ENCODE measurements at regions not wholly inside any gene's neighbourhood (a gene's known extent, or its start where the extent isn't known, plus 50 kb on each side); places are given as distances from the start of the nearest gene placed in this dataset.

GRCh38 chr2:38203446-38203810, 127.5 kb upstream of the CYP1B1 start:
- no peak for DNase-seq (ENCODE audit: low read depth)

GRCh38 chr2:38202713-38203445, 126.9 kb upstream of the CYP1B1 start:
- no peak for DNase-seq (ENCODE audit: low read depth)

DNA sequence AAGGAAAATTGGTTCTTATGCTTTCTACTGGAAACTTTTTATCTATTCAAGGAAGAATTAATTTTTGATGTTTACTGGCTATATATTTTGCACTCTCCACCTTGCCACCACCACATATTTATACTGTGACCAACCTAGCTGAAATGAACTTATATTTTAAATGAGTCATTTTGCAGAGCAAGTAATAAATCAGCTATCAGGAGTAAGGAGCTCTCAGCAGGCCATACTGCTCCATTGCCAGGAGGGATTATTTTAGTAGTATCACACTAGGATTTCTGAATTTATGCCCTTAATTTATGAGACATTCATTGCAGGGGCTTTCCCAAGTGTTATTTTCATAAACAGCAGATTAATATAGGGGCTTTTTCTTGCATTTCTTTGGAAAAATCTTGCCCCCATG, 125.8 kb upstream of the CYP1B1 start:
- peak; percentile 43 for DNase-seq (ENCODE audit: low read depth)

DNA sequence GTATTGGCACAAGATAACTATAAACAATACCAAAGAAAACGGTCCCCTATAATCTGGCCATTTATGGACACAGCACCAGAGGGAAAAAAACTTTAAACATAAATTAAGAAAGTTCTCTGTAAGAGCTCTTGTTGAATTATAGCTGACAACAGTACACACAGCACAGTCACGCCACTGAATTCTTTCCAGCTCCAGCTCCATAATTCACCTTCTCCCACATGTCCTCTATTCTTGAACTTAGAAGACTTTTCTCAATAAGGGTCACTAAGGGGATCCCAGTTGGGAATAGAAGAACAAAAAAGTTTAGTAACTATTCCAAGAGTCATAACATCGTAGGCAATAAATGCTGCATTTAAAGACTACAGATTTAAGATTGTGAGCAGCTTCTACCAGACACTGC, 124.6 kb upstream of the CYP1B1 start:
- DNase-seq (ENCODE audit: low read depth): no peak

GRCh38 chr2:38199127-38199526, 123.2 kb upstream of the CYP1B1 start:
- no peak for DNase-seq (ENCODE audit: low read depth)

GRCh38 chr2:38194751-38195150, 118.8 kb upstream of the CYP1B1 start:
- peak; percentile 73 for DNase-seq (ENCODE audit: low read depth)

GRCh38 chr2:38192976-38193375, 117.0 kb upstream of the CYP1B1 start:
- DNase-seq (ENCODE audit: low read depth): no peak

DNA sequence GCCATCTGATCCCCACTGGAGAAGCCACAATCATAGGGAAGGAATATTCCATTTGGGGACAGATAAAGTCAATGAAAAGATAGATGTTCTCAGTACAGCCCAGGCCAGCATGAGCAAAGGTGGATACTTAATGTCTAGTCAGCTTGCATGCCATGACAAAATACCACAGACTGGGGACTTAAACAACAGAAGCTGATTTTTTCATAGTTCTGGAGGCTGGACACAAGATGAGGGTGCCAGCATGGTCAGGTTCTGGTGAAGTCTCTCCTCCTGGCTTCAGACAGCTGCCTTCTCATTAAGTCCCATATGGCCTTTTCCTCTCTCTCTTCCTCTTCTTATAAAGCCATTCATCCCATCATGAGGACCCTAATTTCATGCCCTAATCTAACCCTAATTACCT, 116.1 kb upstream of the CYP1B1 start:
- no peak for DNase-seq (ENCODE audit: low read depth)

DNA sequence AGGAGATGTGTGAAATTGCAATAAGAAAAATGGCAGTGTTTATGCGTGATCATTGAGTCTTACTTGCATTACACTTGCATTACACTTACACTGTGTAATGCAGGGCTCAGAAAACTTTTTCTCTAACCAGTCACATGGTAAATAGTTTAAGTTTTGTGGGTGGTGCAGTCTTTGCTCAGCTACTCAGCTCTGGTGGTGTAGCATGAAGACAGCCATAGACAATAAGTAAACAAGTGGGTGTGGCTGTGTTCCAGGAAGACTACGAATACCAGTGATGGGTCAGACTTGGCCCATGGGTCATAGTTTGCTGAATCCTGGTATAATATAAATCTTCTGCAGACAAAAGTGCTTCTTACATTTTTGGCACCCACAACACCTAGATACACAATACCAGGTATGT, 115.6 kb upstream of the CYP1B1 start:
- DNase-seq (ENCODE audit: low read depth): no peak

- DNase-seq (ENCODE audit: low read depth): peak; percentile 83
Measured at GRCh38 chr2:38190542-38191218, 114.7 kb upstream of the CYP1B1 start.

- peak; percentile 78 for DNase-seq (ENCODE audit: low read depth)
Measured at GRCh38 chr2:38187541-38188011, 111.6 kb upstream of the CYP1B1 start.

GRCh38 chr2:38185012-38185491, 109.1 kb upstream of the CYP1B1 start:
- peak; percentile 69 for DNase-seq (ENCODE audit: low read depth)

DNA sequence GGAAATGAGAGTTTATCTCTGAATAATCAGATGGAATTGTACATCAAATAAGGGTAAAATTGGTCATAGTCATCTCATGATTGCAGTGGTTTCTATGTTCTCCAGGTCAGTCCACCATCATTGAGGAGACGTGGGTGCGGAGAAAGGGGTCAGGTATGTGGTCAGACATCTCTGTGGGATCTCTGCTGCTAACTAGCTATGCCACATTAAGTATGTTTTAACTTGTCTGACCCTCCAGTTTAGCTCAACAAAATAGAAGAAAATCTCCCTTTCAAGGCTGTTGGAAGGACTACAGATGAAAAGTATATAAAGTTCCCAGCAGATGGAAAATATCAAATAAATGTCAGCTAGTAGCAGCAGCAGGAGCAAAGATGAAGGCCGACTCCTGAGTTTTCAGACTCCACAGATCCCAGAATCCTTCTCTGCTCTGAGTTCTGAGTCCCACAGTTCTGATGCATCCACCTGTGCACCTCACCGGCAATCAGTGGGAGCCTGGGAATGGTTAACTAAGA, 106.6 kb upstream of the CYP1B1 start:
- DNase-seq (ENCODE audit: low read depth): no peak

GRCh38 chr2:38181806-38182491, 106.0 kb upstream of the CYP1B1 start:
- DNase-seq (ENCODE audit: low read depth): no peak

DNA sequence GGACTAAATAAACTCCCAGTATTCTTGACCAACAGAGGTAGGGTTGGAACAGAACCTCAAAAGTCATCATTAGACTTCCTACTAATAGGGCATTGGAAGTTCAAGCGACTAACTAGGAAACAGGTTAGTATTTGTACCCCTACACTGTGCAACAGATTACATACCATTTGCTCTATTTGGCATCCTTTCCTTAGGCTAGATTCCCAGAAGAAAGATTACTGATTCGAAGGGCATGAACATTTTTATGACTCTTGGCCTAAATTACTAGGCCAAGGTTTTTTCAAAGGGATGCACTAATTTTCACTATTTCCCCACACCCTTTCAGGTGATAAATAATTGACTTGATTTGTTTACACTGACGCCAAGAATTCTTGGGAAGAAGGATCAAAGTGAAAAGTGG, 104.8 kb upstream of the CYP1B1 start:
- no peak for DNase-seq (ENCODE audit: low read depth)

- DNase-seq (ENCODE audit: low read depth): peak; percentile 88
Measured at GRCh38 chr2:38178556-38179419, 102.8 kb upstream of the CYP1B1 start.

DNA sequence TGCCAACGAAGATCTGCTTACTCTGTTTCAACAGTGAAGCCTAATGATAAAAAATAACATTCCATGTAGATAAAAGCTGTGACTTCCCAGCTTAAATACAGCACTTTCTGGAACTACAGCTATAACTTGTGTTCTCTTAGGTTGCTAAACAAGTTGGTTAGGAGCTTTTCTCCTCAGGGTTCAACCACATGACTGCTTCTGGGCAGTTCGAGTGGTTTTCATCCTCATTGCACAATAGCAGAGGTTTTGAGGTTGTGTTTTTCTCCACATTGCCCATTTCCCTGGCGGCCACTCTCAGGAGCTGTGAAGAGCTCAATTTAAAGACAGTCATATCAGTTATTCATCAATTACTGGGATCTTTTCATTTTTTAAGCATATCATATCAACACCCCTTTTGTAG, 102.2 kb upstream of the CYP1B1 start:
- peak; percentile 94 for DNase-seq (ENCODE audit: low read depth)

DNA sequence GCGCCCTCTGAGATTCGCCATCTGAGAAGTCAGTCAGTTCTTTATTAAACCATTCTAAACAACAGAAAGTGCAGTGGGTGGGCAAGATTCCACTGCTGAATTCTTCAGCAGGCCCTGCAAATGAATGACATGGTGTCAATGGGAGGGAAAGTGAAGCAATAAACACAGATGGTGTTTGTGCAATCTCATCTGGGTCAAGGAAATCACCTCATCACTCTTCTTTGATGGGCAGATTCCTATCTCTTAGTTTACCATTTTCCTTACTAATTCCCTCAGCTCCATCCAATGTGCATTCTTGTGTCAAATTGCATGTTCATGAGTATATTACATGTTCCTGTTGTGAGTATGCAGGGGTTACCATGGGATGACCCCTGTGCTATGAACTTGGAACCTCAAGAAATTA, 100.7 kb upstream of the CYP1B1 start:
- DNase-seq (ENCODE audit: low read depth): peak; percentile 94

DNA sequence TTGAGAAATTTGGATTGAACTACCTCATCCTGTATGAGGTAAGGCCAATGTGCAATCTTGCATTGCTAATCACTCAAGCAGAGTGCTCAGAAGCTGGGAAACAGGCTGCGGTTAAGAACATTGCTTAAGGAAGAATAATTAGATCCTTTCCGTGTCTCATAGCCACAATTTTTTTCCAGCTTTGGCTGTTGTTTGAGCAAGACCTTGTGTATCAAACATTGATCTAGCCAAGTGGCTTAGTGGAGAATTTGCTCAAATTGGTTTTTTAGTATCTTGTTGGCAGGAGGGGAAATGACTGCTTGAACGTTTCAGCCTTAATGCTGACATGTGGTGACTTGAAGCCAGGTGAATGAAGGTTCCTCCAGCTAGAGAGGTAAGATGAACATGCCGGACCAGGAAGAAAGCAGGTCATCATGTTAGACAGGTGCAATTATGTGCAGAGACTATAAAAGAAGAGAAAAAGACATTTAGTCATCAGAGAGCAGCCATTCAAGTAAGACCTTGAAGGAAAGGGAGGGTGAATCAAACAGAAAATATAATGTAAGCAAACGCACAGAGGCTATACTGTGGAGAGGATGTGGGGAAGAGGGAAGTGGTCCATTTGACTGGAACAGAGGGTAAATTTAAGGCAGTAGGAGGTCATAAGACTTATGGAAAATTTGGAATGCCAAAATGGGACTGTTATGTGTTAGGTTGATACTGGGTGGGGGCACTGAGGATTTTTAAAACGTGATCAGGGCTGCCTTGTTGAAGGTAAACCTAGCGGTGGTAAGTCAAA, 98.9 kb upstream of the CYP1B1 start:
- DNase-seq (ENCODE audit: low read depth): peak; percentile 100

GRCh38 chr2:38174131-38174530, 98.2 kb upstream of the CYP1B1 start:
- no peak for DNase-seq (ENCODE audit: low read depth)

GRCh38 chr2:38173683-38174082, 97.7 kb upstream of the CYP1B1 start:
- DNase-seq (ENCODE audit: low read depth): no peak

All from renal cortical epithelial cell (primary cell).